T-helper 17 cell (primary cell): ENCODE measurements at regions not wholly inside any gene's neighbourhood (a gene's known extent, or its start where the extent isn't known, plus 50 kb on each side); places are given as distances from the start of the nearest gene placed in this dataset.

Experiments
- ATAC-seq: fragments of 150-1000 bp; cut with Tn5 transposase; 2 replicates; pipeline ENCODE4 v1.10.0; 2021; ENCODE audit warnings: mild to moderate bottlenecking, moderate library complexity
- DNase-seq, 3 donors: peaks; one replicate each; pipeline versions ENCODE4 v3.0.0 to v3.0.0-alpha.2; 2020 to 2021
- H3K9me3 ChIP-seq: one replicate; pipeline ENCODE4 v1.7.0; 2013; ENCODE audit warnings: low read length, mild to moderate bottlenecking; ENCODE audit not compliant: control insufficient read depth, poor library complexity, severe bottlenecking
- H3K27ac Mint-ChIP-seq: one replicate; pipeline ENCODE4 v1.8.0; 2022; ENCODE audit warnings: mild to moderate bottlenecking, moderate library complexity, mixed read lengths
- H3K27me3 Mint-ChIP-seq: one replicate; pipeline ENCODE4 v1.8.0; 2022; ENCODE audit warnings: mixed read lengths
- H3K36me3 Mint-ChIP-seq: one replicate; pipeline ENCODE4 v1.8.0; 2022; ENCODE audit warnings: low read depth, mixed read lengths
- H3K4me1 Mint-ChIP-seq: one replicate; pipeline ENCODE4 v1.8.0; 2022; ENCODE audit warnings: mild to moderate bottlenecking, mixed read lengths
- H3K4me3 Mint-ChIP-seq: one replicate; pipeline ENCODE4 v1.8.0; 2022; ENCODE audit warnings: mild to moderate bottlenecking, moderate library complexity, mixed read lengths

- H3K9me3 ChIP-seq = no peaks in the 10 kb centered on the region
- no peak for DNase-seq
- Mint-ChIP-seq H3K27ac (no peak overlapping the region), H3K27me3 (peaks cover 57% of the 10 kb centered on the region), H3K4me1 (no peaks in the 10 kb centered on the region), H3K4me3 (no peak overlapping the region), H3K36me3 (no peaks in the 10 kb centered on the region)
- ATAC-seq = no peak
Observed at GRCh38 chr21:35926003-35926740, 134.2 kb downstream of the SETD4 start.

- no peaks in the 10 kb centered on the region for H3K9me3 ChIP-seq
- ATAC-seq = no peak
- H3K4me3 Mint-ChIP-seq = no peak overlapping the region
- peaks cover 57% of the 10 kb centered on the region for H3K27me3 Mint-ChIP-seq
- no peak overlapping the region for H3K27ac Mint-ChIP-seq
- no peaks in the 10 kb centered on the region for H3K4me1 Mint-ChIP-seq
- H3K36me3 Mint-ChIP-seq = no peaks in the 10 kb centered on the region
- DNase-seq = no peak
Observed at GRCh38 chr21:35925497-35925896, 134.8 kb downstream of the SETD4 start.

- no peaks in the 10 kb centered on the region for H3K4me1 Mint-ChIP-seq
- ATAC-seq = no peak
- peaks cover 57% of the 10 kb centered on the region for H3K27me3 Mint-ChIP-seq
- H3K36me3 Mint-ChIP-seq = no peaks in the 10 kb centered on the region
- no peak for DNase-seq
- no peak overlapping the region for H3K27ac Mint-ChIP-seq
- H3K4me3 Mint-ChIP-seq = no peak overlapping the region
- H3K9me3 ChIP-seq = no peaks in the 10 kb centered on the region
Observed at GRCh38 chr21:35924714-35925301, 135.5 kb downstream of the SETD4 start.

GRCh38 chr21:35923971-35924370 is 136.4 kb downstream of the SETD4 start:
- ATAC-seq (no peak), DNase-seq (no peak)
- H3K4me1 Mint-ChIP-seq = no peaks in the 10 kb centered on the region
- H3K27me3 Mint-ChIP-seq = peaks cover 53% of the 10 kb centered on the region
- no peak overlapping the region for H3K4me3 Mint-ChIP-seq
- no peak overlapping the region for H3K27ac Mint-ChIP-seq
- H3K36me3 Mint-ChIP-seq = no peaks in the 10 kb centered on the region
- no peaks in the 10 kb centered on the region for H3K9me3 ChIP-seq

GRCh38 chr21:35922618-35923017 is 137.7 kb downstream of the SETD4 start:
- ATAC-seq (no peak), DNase-seq (no peak)
- no peak overlapping the region for H3K27ac Mint-ChIP-seq
- H3K27me3 Mint-ChIP-seq = peaks cover 43% of the 10 kb centered on the region
- no peak overlapping the region for H3K4me3 Mint-ChIP-seq
- H3K36me3 Mint-ChIP-seq = no peaks in the 10 kb centered on the region
- no peaks in the 10 kb centered on the region for H3K9me3 ChIP-seq
- no peaks in the 10 kb centered on the region for H3K4me1 Mint-ChIP-seq

GRCh38 chr21:35921471-35921870 is 138.9 kb downstream of the SETD4 start:
- no peak overlapping the region for H3K4me3 Mint-ChIP-seq
- peaks cover 38% of the 10 kb centered on the region for H3K27me3 Mint-ChIP-seq
- DNase-seq (no peak), ATAC-seq (no peak)
- H3K9me3 ChIP-seq = no peaks in the 10 kb centered on the region
- H3K36me3 Mint-ChIP-seq = no peaks in the 10 kb centered on the region
- H3K27ac Mint-ChIP-seq = no peak overlapping the region
- no peaks in the 10 kb centered on the region for H3K4me1 Mint-ChIP-seq

GRCh38 chr21:35920436-35920835 is 139.9 kb downstream of the SETD4 start:
- no peak overlapping the region for H3K27ac Mint-ChIP-seq
- no peaks in the 10 kb centered on the region for H3K4me1 Mint-ChIP-seq
- H3K4me3 Mint-ChIP-seq = no peak overlapping the region
- H3K36me3 Mint-ChIP-seq = no peaks in the 10 kb centered on the region
- DNase-seq (no peak), ATAC-seq (no peak)
- peaks cover 35% of the 10 kb centered on the region for H3K27me3 Mint-ChIP-seq
- H3K9me3 ChIP-seq = no peaks in the 10 kb centered on the region

- no peak overlapping the region for H3K4me3 Mint-ChIP-seq
- H3K4me1 Mint-ChIP-seq = no peaks in the 10 kb centered on the region
- no peaks in the 10 kb centered on the region for H3K9me3 ChIP-seq
- DNase-seq (no peak), ATAC-seq (no peak)
- H3K27me3 Mint-ChIP-seq = peaks cover 27% of the 10 kb centered on the region
- peaks cover 2% of the 10 kb centered on the region for H3K36me3 Mint-ChIP-seq
- no peak overlapping the region for H3K27ac Mint-ChIP-seq
Observed at GRCh38 chr21:35915030-35915429, 145.3 kb downstream of the SETD4 start.

GRCh38 chr21:35911412-35912191 is 148.7 kb downstream of the SETD4 start:
- Mint-ChIP-seq H3K27me3 (peaks cover 27% of the 10 kb centered on the region), H3K36me3 (peaks cover 2% of the 10 kb centered on the region)

GRCh38 chr21:35909456-35910223 is 150.7 kb downstream of the SETD4 start:
- Mint-ChIP-seq H3K27ac (no peak overlapping the region), H3K4me3 (no peak overlapping the region), H3K36me3 (peaks cover 2% of the 10 kb centered on the region), H3K27me3 (peaks cover 36% of the 10 kb centered on the region), H3K4me1 (no peaks in the 10 kb centered on the region)
- ATAC-seq = no peak
- DNase-seq = no peak
- no peaks in the 10 kb centered on the region for H3K9me3 ChIP-seq

More at GRCh38 chr21:35911412-35912191, 148.7 kb downstream of the SETD4 start:
- ATAC-seq = no peak
- no peak for DNase-seq
- Mint-ChIP-seq H3K4me1 (no peaks in the 10 kb centered on the region), H3K4me3 (no peak overlapping the region), H3K27ac (no peak overlapping the region)
- H3K9me3 ChIP-seq = no peaks in the 10 kb centered on the region

GRCh38 chr21:35908311-35909078 is 151.8 kb downstream of the SETD4 start:
- H3K27me3 Mint-ChIP-seq = peaks cover 32% of the 10 kb centered on the region
- H3K9me3 ChIP-seq = no peaks in the 10 kb centered on the region
- peaks cover 2% of the 10 kb centered on the region for H3K36me3 Mint-ChIP-seq
- no peaks in the 10 kb centered on the region for H3K4me1 Mint-ChIP-seq
- H3K27ac Mint-ChIP-seq = no peak overlapping the region
- DNase-seq (no peak), ATAC-seq (no peak)
- H3K4me3 Mint-ChIP-seq = no peak overlapping the region

- Mint-ChIP-seq H3K4me3 (no peak overlapping the region), H3K4me1 (no peaks in the 10 kb centered on the region), H3K36me3 (peaks cover under 1% of the 10 kb centered on the region), H3K27me3 (peaks cover 32% of the 10 kb centered on the region), H3K27ac (no peak overlapping the region)
- DNase-seq (no peak), ATAC-seq (no peak)
- no peaks in the 10 kb centered on the region for H3K9me3 ChIP-seq
Observed at GRCh38 chr21:35906586-35906985, 153.7 kb downstream of the SETD4 start.
